Activated naive CD8-positive, alpha-beta T cell treated with anti-CD3 and anti-CD28 coated beads, Interleukin-2, amount 50 U/mL, for 24 hours (primary cell): ENCODE measurements at regions not wholly inside any gene's neighbourhood (a gene's known extent, or its start where the extent isn't known, plus 50 kb on each side); places are given as distances from the start of the nearest gene placed in this dataset.

Experiments used
- ATAC-seq: fragments of 150-1000 bp; cut with Tn5 transposase; one replicate; pipeline ENCODE4 v1.10.0; 2021
- DNase-seq: peaks from one replicate; pipeline ENCODE4 v3.0.0; 2021
- H3K27ac Mint-ChIP-seq: one replicate; pipeline ENCODE4 v1.8.0; 2021; ENCODE audit warnings: mild to moderate bottlenecking, mixed read lengths
- H3K27me3 Mint-ChIP-seq: one replicate; pipeline ENCODE4 v1.8.0; 2021; ENCODE audit warnings: mixed read lengths
- H3K36me3 Mint-ChIP-seq: one replicate; pipeline ENCODE4 v1.8.0; 2021; ENCODE audit warnings: low read depth, mixed read lengths
- H3K4me1 Mint-ChIP-seq: one replicate; pipeline ENCODE4 v1.8.0; 2021; ENCODE audit warnings: mixed read lengths
- H3K4me3 Mint-ChIP-seq: one replicate; pipeline ENCODE4 v1.8.0; 2021; ENCODE audit warnings: mild to moderate bottlenecking, moderate library complexity, mixed read lengths
- H3K9me3 Mint-ChIP-seq: one replicate; pipeline ENCODE4 v1.8.0; 2021; ENCODE audit warnings: mixed read lengths

GRCh38 chr6:23243854-23244253, 674.5 kb downstream of the HDGFL1 start:
- Mint-ChIP-seq H3K36me3 (no peaks in the 10 kb centered on the region), H3K4me1 (no peaks in the 10 kb centered on the region), H3K9me3 (peaks cover 5% of the 10 kb centered on the region), H3K27me3 (no peaks in the 10 kb centered on the region), H3K27ac (no peak overlapping the region), H3K4me3 (no peak overlapping the region)
- DNase-seq (no peak), ATAC-seq (no peak)

- Mint-ChIP-seq H3K4me3 (no peak overlapping the region), H3K27ac (no peak overlapping the region), H3K36me3 (no peaks in the 10 kb centered on the region), H3K27me3 (no peaks in the 10 kb centered on the region), H3K9me3 (peaks cover 5% of the 10 kb centered on the region), H3K4me1 (no peaks in the 10 kb centered on the region)
- ATAC-seq: no peak
- DNase-seq: no peak
Measured at GRCh38 chr6:23244300-23244699, 674.9 kb downstream of the HDGFL1 start.

GRCh38 chr6:23245572-23245971, 676.2 kb downstream of the HDGFL1 start:
- no peak overlapping the region for H3K4me3 Mint-ChIP-seq
- ATAC-seq (no peak), DNase-seq (no peak)
- H3K4me1 Mint-ChIP-seq: no peaks in the 10 kb centered on the region
- H3K36me3 Mint-ChIP-seq: no peaks in the 10 kb centered on the region
- H3K27me3 Mint-ChIP-seq: no peaks in the 10 kb centered on the region
- peaks cover 5% of the 10 kb centered on the region for H3K9me3 Mint-ChIP-seq
- H3K27ac Mint-ChIP-seq: no peak overlapping the region

DNA sequence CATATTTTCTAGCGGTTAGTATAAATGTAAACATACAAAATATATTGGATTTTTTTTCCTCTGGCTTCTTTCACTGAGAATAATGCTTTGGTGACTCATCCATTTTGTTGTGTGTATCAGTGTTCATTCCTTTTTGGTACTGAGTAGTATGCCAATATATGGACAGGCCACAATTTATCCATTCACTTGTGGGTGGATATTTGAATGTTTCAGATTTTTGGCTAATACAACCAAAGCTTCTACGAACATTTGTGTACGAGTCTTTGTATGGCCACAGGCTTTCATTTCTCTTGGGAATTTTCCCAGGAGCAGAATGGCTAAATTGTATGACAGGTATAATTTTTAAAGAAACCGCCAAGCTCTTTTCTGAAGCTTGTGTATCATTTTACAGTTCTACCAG, 677.5 kb downstream of the HDGFL1 start:
- Mint-ChIP-seq H3K36me3 (no peaks in the 10 kb centered on the region), H3K9me3 (peaks cover 6% of the 10 kb centered on the region), H3K27me3 (no peaks in the 10 kb centered on the region), H3K4me1 (no peaks in the 10 kb centered on the region), H3K4me3 (no peak overlapping the region), H3K27ac (no peak overlapping the region)
- no peak for DNase-seq
- ATAC-seq: no peak

GRCh38 chr6:23250556-23250955, 681.2 kb downstream of the HDGFL1 start:
- DNase-seq (no peak), ATAC-seq (no peak)
- no peak overlapping the region for H3K27ac Mint-ChIP-seq
- H3K4me3 Mint-ChIP-seq: no peak overlapping the region
- no peaks in the 10 kb centered on the region for H3K36me3 Mint-ChIP-seq
- peaks cover 19% of the 10 kb centered on the region for H3K9me3 Mint-ChIP-seq
- no peaks in the 10 kb centered on the region for H3K4me1 Mint-ChIP-seq
- H3K27me3 Mint-ChIP-seq: no peaks in the 10 kb centered on the region

DNA sequence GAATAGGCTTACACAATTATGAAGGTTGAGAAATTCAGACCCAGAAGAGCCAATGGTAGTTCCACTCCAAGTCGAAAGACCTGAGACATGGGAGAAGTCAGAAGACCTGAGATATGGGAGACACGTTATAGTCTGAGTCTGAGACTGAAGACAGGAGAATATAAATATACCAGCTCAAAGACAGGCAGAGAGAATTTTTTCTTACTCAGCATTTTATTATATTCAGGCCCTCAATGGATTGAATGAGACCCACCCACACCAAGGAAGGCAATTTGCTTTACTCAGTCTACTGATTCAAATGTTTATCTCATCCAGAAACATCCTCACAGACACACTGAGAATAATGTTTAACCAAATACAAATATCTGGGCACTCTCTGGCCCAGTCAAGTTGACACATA, 693.5 kb downstream of the HDGFL1 start:
- no peak overlapping the region for H3K4me3 Mint-ChIP-seq
- peaks cover 2% of the 10 kb centered on the region for H3K27me3 Mint-ChIP-seq
- peaks cover 27% of the 10 kb centered on the region for H3K9me3 Mint-ChIP-seq
- ATAC-seq: no peak
- H3K4me1 Mint-ChIP-seq: no peaks in the 10 kb centered on the region
- DNase-seq: no peak
- H3K27ac Mint-ChIP-seq: no peak overlapping the region
- H3K36me3 Mint-ChIP-seq: peaks cover 3% of the 10 kb centered on the region

GRCh38 chr6:23265270-23265669, 695.9 kb downstream of the HDGFL1 start:
- Mint-ChIP-seq H3K9me3 (peaks cover 20% of the 10 kb centered on the region), H3K4me1 (no peaks in the 10 kb centered on the region), H3K4me3 (no peak overlapping the region), H3K36me3 (no peaks in the 10 kb centered on the region), H3K27me3 (peaks cover 2% of the 10 kb centered on the region), H3K27ac (no peak overlapping the region)
- DNase-seq (no peak), ATAC-seq (no peak)

- H3K36me3 Mint-ChIP-seq: no peaks in the 10 kb centered on the region
- H3K27me3 Mint-ChIP-seq: peaks cover 2% of the 10 kb centered on the region
- no peak overlapping the region for H3K27ac Mint-ChIP-seq
- peaks cover 12% of the 10 kb centered on the region for H3K9me3 Mint-ChIP-seq
- no peak overlapping the region for H3K4me3 Mint-ChIP-seq
- DNase-seq (no peak), ATAC-seq (no peak)
- no peaks in the 10 kb centered on the region for H3K4me1 Mint-ChIP-seq
Measured at GRCh38 chr6:23266536-23266935, 697.2 kb downstream of the HDGFL1 start.

- DNase-seq: no peak
- ATAC-seq: no peak
- Mint-ChIP-seq H3K36me3 (no peaks in the 10 kb centered on the region), H3K4me1 (no peaks in the 10 kb centered on the region), H3K27me3 (peaks cover 2% of the 10 kb centered on the region), H3K9me3 (peaks cover 12% of the 10 kb centered on the region), H3K27ac (no peak overlapping the region), H3K4me3 (no peak overlapping the region)
Measured at GRCh38 chr6:23267651-23268050, 698.3 kb downstream of the HDGFL1 start.

- Mint-ChIP-seq H3K27me3 (peaks cover 2% of the 10 kb centered on the region), H3K36me3 (no peaks in the 10 kb centered on the region), H3K4me3 (no peak overlapping the region), H3K27ac (no peak overlapping the region), H3K9me3 (peaks cover 9% of the 10 kb centered on the region), H3K4me1 (no peaks in the 10 kb centered on the region)
- ATAC-seq: no peak
- no peak for DNase-seq
Measured at GRCh38 chr6:23268348-23268747, 699.0 kb downstream of the HDGFL1 start.

DNA sequence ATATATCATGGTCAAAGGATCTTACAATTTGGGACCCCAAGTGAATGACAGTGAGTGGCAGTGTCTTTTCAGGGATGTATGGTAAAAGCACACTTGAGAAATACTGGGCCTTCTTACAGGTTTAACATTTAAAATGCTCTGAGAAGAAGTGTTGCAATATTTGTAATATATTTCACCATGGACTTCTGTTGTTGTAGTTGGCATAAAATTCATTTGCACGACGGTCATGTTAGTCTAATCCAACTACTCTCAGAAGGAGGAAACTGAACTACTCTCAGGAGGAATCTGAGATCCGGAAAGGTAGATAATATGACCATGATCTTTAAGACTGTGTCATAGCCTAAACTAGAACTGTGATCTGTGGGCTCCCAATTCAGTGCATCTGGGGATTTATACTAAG, 700.1 kb downstream of the HDGFL1 start:
- Mint-ChIP-seq H3K27ac (no peak overlapping the region), H3K4me3 (no peak overlapping the region), H3K36me3 (no peaks in the 10 kb centered on the region), H3K4me1 (no peaks in the 10 kb centered on the region), H3K9me3 (peaks cover 4% of the 10 kb centered on the region), H3K27me3 (peaks cover 2% of the 10 kb centered on the region)
- DNase-seq (no peak), ATAC-seq (no peak)

GRCh38 chr6:23272536-23272935, 703.2 kb downstream of the HDGFL1 start:
- no peak overlapping the region for H3K27ac Mint-ChIP-seq

DNA sequence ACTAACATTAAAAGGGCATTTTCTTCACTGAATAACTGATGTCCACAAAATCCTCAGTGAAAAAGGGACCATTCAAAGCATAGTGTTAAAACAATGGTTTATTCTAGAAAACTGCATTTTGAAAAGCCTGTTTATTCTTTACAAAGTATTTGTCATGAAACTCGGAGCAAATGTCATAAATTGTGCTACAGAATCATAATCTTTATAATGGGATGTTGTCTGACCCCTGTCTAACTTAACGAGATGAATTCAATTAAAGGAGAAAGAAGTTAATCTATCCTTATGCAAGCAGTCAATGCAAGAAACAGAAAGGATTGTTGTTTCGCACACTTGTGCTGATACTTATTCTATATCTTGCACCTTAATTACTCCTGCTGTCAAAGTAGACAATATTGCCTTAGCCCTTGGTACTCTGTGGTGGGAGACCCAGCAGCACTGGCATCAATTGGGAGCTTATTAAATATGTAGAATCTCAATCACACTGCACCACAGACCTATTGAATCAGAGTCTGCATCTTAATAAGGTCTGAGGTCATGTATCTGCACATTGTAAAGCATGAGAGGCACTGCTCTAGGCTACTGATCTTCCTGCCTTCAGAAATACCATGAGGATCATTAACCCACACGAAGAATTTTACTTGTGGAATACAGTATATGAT, 708.3 kb downstream of the HDGFL1 start:
- no peak for ATAC-seq
- no peaks in the 10 kb centered on the region for H3K4me1 Mint-ChIP-seq
- no peak overlapping the region for H3K4me3 Mint-ChIP-seq
- no peaks in the 10 kb centered on the region for H3K9me3 Mint-ChIP-seq
- no peak for DNase-seq
- H3K27me3 Mint-ChIP-seq: no peaks in the 10 kb centered on the region
- no peak overlapping the region for H3K27ac Mint-ChIP-seq
- no peaks in the 10 kb centered on the region for H3K36me3 Mint-ChIP-seq

More at GRCh38 chr6:23272536-23272935, 703.2 kb downstream of the HDGFL1 start:
- Mint-ChIP-seq H3K36me3 (no peaks in the 10 kb centered on the region), H3K27me3 (no peaks in the 10 kb centered on the region), H3K9me3 (no peaks in the 10 kb centered on the region), H3K4me3 (no peak overlapping the region), H3K4me1 (no peaks in the 10 kb centered on the region)
- DNase-seq (no peak), ATAC-seq (no peak)

GRCh38 chr6:23278180-23278532, 708.8 kb downstream of the HDGFL1 start:
- Mint-ChIP-seq H3K4me1 (no peaks in the 10 kb centered on the region), H3K27me3 (no peaks in the 10 kb centered on the region), H3K27ac (no peak overlapping the region), H3K36me3 (no peaks in the 10 kb centered on the region), H3K4me3 (no peak overlapping the region), H3K9me3 (no peaks in the 10 kb centered on the region)
- ATAC-seq (no peak), DNase-seq (no peak)

GRCh38 chr6:23280437-23280836, 711.1 kb downstream of the HDGFL1 start:
- no peak for DNase-seq
- ATAC-seq: no peak
- no peaks in the 10 kb centered on the region for H3K36me3 Mint-ChIP-seq
- H3K27me3 Mint-ChIP-seq: no peaks in the 10 kb centered on the region
- H3K4me3 Mint-ChIP-seq: no peak overlapping the region
- no peaks in the 10 kb centered on the region for H3K4me1 Mint-ChIP-seq
- H3K9me3 Mint-ChIP-seq: peaks cover 8% of the 10 kb centered on the region
- H3K27ac Mint-ChIP-seq: no peak overlapping the region
